ENCODE measurements at regions not wholly inside any gene's neighbourhood (a gene's known extent, or its start where the extent isn't known, plus 50 kb on each side); places are given as distances from the start of the nearest gene placed in this dataset.

GRCh38 chr9:89774858-89775370 is 170.1 kb downstream of the GADD45G start:
- TF ChIP-seq CTCF (optimal IDR thresholded peaks at IDR 0.05 in 1 of 3, IDR thresholded peaks at IDR 0.05 in 1 of 3, conservative IDR thresholded peaks at IDR 0.05 in 1 of 3; ENCODE audit: extremely low read depth in 1 of 3, insufficient read depth in 2 of 3, low read length in 3 of 3) (no peak), EZH2 (IDR thresholded peaks at IDR 0.05; ENCODE audit: low read length) (no peak)

All from keratinocyte (primary cell).